GM19372 (cell line): ENCODE measurements at regions not wholly inside any gene's neighbourhood (a gene's known extent, or its start where the extent isn't known, plus 50 kb on each side); places are given as distances from the start of the nearest gene placed in this dataset.
"Not testable (repeated sequence)": the region's sequence is repeated elsewhere in the genome, so short reads cannot be mapped to it uniquely, and the experiment has no call there.

ENCODE experiments used
- ATAC-seq: cut with Tn5 transposase; IDR thresholded peaks from one replicate; pipeline ENCODE4 v1.9.1; 2021; ENCODE audit warnings: mild to moderate bottlenecking, low read depth, moderate library complexity; ENCODE audit not compliant: unreplicated experiment

- not testable (repeated sequence) for ATAC-seq
Observed at GRCh38 chr14:105652317-105652716, 125.9 kb downstream of the TMEM121 start.

- ATAC-seq = not testable (repeated sequence)
Observed at GRCh38 chr14:105653921-105654320, 127.5 kb downstream of the TMEM121 start.

- ATAC-seq = not testable (repeated sequence)
Observed at GRCh38 chr14:105659255-105659654, 132.9 kb downstream of the TMEM121 start.

DNA sequence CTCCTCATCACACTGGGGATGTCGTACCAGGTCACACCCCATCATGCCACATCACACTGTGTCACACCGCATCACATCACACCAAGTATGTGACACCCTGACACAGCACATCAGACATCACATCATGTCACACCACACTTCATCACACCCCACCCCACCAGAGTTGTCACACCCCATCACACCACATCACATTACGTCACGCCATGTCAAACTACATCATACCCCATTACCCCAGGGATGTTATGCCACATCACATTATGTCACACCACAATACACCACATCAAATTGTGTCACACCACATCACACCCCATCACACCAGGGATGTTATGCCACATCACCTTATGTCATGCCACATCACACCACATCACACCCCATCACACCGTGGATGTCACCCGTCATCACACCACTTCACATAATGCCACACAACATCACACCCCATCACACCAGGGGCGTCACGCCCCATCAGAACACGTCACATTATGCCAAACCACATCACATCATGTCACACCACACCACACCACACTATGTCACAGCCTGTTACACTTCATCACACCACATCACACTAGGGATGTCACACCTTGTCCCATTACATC lies 133.6 kb downstream of the TMEM121 start:
- no peak for ATAC-seq

DNA sequence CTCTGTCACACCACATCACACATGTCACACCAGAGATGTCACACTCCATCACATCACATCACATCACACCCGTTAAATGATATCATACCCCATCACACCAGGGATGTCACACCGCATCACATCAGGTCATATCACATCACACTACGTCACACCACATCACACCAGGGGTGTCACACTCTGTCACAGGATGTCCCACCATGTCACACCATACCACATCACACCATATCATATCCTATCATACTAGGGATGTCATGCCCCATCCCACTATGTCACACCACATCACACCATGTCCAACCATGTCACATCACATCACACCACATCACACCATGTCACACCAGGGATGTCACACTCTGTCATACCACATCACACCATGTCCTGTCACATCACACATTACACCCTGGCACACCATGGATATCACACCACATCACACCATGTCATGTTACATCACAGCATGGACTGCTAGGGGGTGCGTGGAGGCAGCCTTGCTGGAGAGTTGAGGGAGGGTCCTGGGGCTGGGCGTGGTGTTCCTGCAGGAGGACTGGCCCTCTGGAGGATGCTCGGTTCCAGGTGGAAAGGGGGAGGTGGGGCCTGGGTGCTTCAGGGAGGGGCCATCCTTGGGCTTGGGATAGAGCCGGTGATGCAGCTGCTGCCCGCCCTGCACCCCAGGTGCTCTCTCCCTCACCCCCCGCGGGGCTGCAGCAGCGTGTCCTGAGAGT lies 134.6 kb downstream of the TMEM121 start:
- no peak for ATAC-seq

DNA sequence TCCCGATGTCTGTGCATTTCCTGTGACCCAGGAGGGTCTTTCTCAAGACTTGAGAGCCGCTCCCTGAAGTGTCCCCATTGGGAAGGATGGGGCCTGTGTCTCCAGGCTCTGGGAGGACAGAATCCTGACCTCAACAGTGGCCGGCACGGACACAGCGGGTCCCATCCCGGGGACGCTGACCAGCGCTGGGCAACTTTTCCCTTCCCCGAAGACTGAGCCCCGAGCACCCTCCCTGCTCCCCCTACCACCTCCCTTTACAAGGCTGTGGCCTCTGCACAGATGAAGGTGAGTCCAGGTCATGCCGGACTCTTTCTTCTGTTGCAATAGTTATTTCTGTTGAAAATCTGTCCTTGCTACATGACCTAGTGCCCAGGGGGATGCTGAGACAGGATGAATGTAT lies 135.7 kb downstream of the TMEM121 start:
- ATAC-seq = not testable (repeated sequence)

DNA sequence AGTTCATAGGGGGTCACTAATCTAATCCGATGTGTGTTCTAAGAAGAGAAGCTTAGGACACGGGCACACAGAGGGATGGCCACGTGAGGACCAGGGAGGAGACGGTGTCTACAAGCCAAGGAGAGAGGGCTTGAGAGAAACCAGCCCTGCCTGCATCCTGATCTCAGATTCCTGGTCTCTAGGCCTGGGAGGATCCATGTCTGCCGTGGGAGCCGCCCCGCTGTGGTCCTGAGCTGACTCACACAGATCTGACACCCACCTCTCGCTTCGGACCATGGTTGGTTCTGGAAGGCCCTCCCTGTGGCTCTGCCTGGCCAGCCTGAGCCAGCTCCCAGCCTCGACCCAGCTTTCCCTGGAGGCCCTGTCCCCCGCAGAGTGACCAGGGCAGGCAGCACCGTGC lies 136.2 kb downstream of the TMEM121 start:
- not testable (repeated sequence) for ATAC-seq

DNA sequence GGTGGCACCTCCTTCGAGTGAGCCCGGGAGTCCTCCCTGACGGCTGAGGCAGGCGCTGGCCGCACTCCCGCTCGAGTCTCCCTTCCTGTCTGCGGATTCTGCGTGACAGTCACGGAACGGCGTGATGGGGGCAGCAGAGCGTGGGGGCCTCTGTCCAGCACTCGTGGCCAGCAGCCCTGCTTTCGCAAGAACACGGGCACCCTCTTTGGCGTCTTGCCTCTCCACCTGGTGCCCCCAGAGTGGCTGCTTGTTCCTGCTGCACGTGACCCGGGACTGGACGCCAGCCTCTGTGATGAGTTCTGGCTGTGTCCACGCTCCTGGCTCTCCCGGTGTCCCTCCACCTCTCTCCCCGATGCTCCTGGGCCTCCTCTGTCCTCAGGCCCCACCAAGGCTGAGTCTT lies 136.9 kb downstream of the TMEM121 start:
- not testable (repeated sequence) for ATAC-seq

- not testable (repeated sequence) for ATAC-seq
Observed at GRCh38 chr14:105663818-105664596, 137.6 kb downstream of the TMEM121 start.

DNA sequence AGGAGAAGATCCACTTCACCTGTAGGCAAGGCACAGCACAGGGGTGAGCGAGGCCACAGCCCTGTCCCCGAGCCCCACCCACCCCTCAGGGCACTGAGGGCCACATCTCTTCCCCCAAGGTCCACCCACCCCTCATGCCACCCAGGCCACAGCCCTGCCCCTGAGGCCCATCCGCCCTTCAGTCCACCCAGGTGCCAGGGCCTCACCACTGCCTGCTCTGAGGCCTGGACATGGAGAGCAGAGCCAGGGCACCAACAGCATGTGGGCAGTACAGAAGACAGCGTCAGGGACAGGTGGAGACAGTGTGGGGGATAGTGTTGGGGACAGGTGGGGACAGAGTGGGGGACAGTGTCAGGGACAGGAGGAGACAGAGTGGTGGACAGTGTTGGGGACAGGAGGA lies 138.3 kb downstream of the TMEM121 start:
- no peak for ATAC-seq

DNA sequence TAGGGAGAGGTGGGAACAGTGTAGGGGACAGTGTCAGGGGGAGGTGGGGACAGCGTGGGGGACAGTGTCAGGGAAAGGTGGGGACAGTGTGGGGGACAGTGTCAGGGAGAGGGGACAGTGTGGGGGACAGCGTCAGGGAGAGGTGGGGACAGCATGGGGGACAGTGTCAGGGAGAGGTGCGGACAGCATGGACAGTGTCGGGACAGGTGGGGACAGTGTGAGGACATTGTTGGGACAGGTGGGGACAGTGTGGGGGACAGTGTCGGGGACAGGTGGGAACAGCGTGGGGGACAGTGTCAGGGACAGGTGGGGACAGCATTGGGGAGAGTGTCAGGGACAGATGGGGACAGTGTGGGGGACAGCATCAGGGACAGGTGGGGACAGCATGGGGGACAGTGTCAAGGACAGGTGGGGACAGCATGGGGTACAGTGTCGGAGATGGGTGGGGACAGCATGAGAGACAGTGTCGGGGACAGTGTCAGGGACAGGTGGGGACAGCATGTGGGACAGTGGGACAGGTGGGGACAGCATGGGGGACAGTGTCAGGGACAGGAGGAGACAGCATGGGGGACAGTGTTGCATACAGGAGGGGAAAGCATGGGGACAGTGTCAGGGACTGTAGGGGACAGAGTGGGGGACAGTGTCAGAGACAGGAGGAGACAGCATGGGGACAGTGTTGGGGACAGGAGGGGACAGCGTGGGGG lies 139.0 kb downstream of the TMEM121 start:
- ATAC-seq = no peak

DNA sequence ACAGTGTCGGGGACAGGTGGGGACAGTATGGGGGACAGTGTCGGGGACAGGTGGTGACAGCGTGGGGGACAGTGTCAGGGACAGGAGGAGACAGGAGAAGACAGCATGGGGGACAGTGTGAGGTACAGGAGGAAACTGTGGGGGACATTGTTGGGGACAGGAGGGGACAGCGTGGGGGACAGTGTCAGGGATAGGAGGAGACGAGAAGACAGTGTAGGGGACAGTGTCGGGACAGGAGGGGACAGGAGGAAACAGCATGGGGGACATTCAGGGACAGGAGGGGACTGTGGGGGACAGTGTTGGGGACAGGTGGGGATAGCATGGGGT lies 139.5 kb downstream of the TMEM121 start:
- ATAC-seq = no peak

GRCh38 chr14:105666420-105666819 lies 140.0 kb downstream of the TMEM121 start:
- no peak for ATAC-seq

- ATAC-seq = not testable (repeated sequence)
Observed at GRCh38 chr14:105666991-105667662, 140.7 kb downstream of the TMEM121 start.

GRCh38 chr14:105667663-105668020 lies 141.3 kb downstream of the TMEM121 start:
- not testable (repeated sequence) for ATAC-seq

DNA sequence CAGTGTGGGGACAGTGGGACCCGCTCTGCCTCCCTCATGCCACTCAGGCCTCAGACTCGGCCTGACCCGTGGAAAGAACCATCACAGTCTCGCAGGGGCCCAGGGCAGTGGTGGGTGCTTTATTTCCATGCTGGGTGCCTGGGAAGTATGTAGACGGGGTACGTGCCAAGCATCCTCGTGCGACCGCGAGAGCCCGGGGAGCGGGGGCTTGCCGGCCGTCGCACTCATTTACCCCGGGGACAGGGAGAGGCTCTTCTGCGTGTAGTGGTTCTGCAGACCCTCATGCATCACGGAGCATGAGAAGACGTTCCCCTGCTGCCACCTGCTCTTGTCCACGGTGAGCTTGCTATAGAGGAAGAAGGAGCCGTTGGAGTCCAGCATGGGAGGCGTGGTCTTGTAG lies 141.6 kb downstream of the TMEM121 start:
- not testable (repeated sequence) for ATAC-seq

DNA sequence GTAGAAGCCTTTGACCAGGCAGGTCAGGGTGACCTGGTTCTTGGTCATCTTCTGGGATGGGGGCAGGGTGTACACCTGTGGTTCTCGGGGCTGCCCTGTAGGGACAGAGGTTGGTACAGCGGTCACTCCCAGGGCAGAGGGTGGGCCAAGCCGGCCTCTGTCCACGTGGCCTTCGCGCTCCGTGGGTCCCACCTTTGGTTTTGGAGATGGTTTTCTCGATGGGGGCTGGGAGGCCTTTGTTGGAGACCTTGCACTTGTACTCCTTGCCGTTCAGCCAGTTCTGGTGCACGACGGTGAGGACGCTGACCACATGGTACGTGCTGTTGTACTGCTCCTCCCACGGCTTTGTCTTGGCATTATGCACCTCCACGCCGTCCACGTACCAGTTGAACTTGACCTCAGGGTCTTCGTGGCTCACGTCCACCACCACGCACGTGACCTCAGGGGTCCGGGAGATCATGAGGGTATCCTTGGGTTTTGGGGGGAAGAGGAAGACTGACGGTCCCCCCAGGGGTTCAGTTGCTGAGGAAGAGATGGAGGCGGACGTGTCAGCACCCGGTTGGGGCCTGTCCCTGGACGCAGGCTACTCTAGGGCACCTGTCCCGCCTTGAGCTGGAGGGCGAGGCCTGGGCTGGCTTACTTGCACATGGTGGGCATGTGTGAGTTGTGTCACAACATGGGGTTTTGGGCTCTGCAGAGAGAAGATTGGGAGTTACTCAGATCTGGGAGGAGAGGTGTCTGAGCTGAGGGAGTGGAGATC lies 142.3 kb downstream of the TMEM121 start:
- not testable (repeated sequence) for ATAC-seq

DNA sequence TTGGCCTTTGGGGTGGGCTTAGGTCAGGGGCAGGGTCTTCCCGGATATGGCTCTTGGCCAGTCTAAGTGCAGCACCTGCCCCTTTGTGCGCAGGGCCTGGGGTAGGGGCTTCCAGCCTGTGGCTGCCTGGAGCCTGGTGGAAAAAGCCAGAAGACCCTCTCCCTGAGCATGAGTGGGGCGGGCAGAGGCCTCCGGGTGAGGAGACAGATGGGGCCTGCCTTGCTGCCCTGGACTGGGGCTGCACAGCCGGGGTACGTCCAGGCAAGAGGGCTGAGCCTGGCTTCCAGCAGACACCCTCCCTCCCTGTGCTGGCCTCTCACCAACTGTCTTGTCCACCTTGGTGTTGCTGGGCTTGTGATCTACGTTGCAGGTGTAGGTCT lies 142.8 kb downstream of the TMEM121 start:
- not testable (repeated sequence) for ATAC-seq

GRCh38 chr14:105669646-105670045 lies 143.3 kb downstream of the TMEM121 start:
- not testable (repeated sequence) for ATAC-seq
